GM12891 (cell line): ENCODE measurements at regions not wholly inside any gene's neighbourhood (a gene's known extent, or its start where the extent isn't known, plus 50 kb on each side); places are given as distances from the start of the nearest gene placed in this dataset.

Experiments
- PAX5 ChIP-seq: IDR thresholded peaks from 2 replicates; pipeline ENCODE4 v1.6.1; 2011; ENCODE audit warnings: low read length, moderate library complexity, mild to moderate bottlenecking; ENCODE audit not compliant: insufficient read depth, severe bottlenecking
- POLR2A ChIP-seq: IDR thresholded peaks from 2 replicates; pipeline ENCODE4 v1.6.1; 2011; ENCODE audit warnings: low read depth, low read length, control low read depth
- POLR2AphosphoS5 ChIP-seq: IDR thresholded peaks from 2 replicates; pipeline ENCODE4 v1.6.1; 2011; ENCODE audit warnings: low read depth, low read length, control low read depth
- POU2F2 ChIP-seq: IDR thresholded peaks from 2 replicates; pipeline ENCODE4 v1.6.1; 2011; ENCODE audit warnings: low read depth, mild to moderate bottlenecking, control low read depth, low read length, moderate library complexity
- SPI1 ChIP-seq: IDR thresholded peaks from 2 replicates; pipeline ENCODE4 v1.6.1; 2011; ENCODE audit warnings: low read depth, low read length, control low read depth
- TAF1 ChIP-seq: IDR thresholded peaks from 2 replicates; pipeline ENCODE4 v1.6.1; 2011; ENCODE audit warnings: low read depth, low read length, control low read depth

- no peak for TF ChIP-seq POLR2AphosphoS5
- TF ChIP-seq POLR2A, result no peak
- no peak for TF ChIP-seq TAF1
- no peak for TF ChIP-seq POU2F2
- no peak for TF ChIP-seq SPI1
- TF ChIP-seq PAX5, result no peak
Observed at GRCh38 chr4:27132497-27132896, 271.9 kb downstream of the STIM2 start.
